Ishikawa (cell line): ENCODE measurements at regions not wholly inside any gene's neighbourhood (a gene's known extent, or its start where the extent isn't known, plus 50 kb on each side); places are given as distances from the start of the nearest gene placed in this dataset.

Experiments
- EP300 ChIP-seq: IDR thresholded peaks from 2 replicates; pipeline ENCODE4 v1.6.1; 2012; ENCODE audit warnings: borderline replicate concordance
- FOXM1 ChIP-seq: IDR thresholded peaks from 2 replicates; pipeline ENCODE4 v1.6.1; 2012; ENCODE audit warnings: low read depth, borderline replicate concordance
- RAD21 ChIP-seq: IDR thresholded peaks from 2 replicates; pipeline ENCODE4 v1.6.1; 2012; ENCODE audit warnings: low read depth
- TEAD4 ChIP-seq: IDR thresholded peaks from 2 replicates; pipeline ENCODE4 v1.6.1; 2012

DNA sequence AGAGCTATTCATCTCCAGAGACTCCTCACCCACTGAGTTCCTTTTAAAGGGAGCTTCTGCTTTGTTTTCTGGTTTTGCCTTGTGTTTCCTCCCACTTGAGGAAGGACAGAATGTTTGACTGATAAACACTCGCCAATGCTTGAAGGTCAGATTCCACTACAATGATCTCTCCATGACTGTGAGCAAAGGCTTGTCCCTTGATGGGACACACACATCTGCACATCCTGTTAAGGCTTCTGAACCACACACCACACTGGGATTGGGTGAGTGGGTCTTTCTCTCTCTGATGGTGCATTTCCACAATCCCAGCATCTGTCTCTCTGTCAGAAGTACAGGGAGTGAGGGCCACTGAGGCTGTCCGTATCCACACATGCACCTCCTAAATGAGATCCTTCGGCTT, 245.3 kb downstream of the IRS2 start:
- TF ChIP-seq RAD21, result no peak
- no peak for TF ChIP-seq FOXM1
- TF ChIP-seq EP300, result no peak
- no peak for TF ChIP-seq TEAD4
